DND-41 (cell line): ENCODE measurements at regions not wholly inside any gene's neighbourhood (a gene's known extent, or its start where the extent isn't known, plus 50 kb on each side); places are given as distances from the start of the nearest gene placed in this dataset.
"Not testable (repeated sequence)": the region's sequence is repeated elsewhere in the genome, so short reads cannot be mapped to it uniquely, and the experiment has no call there.

Experiments
- ATAC-seq: fragments of 200-7000 bp; cut with Tn5 transposase; 3 replicates; pipeline ENCODE4 v1.9.1; 2021; ENCODE audit warnings: low read depth; ENCODE audit not compliant: insufficient read depth
- DNase-seq: peaks from one replicate; pipeline ENCODE4 v3.0.0-alpha.2; 2020
- H2AFZ ChIP-seq: 2 replicates; pipeline ENCODE4 v1.6.0; 2012; ENCODE audit warnings: low read depth, low read length
- H3K27ac ChIP-seq: 2 replicates; pipeline ENCODE4 v1.5.1; 2012; ENCODE audit warnings: low read length, inconsistent platforms
- H3K27me3 ChIP-seq: fragments of 200-600 bp; sonication (generic); 2 replicates; pipeline ENCODE4 v1.6.0; 2012; ENCODE audit warnings: low read length, mild to moderate bottlenecking, inconsistent platforms; ENCODE audit not compliant: insufficient read depth, poor library complexity
- H3K36me3 ChIP-seq: 2 replicates; pipeline ENCODE4 v1.5.1; 2012; ENCODE audit warnings: low read length, inconsistent platforms; ENCODE audit not compliant: insufficient read depth
- H3K4me1 ChIP-seq: 2 replicates; pipeline ENCODE4 v1.5.1; 2012; ENCODE audit warnings: mild to moderate bottlenecking, low read length; ENCODE audit not compliant: insufficient read depth
- H3K4me2 ChIP-seq: 2 replicates; pipeline ENCODE4 v1.6.0; 2012; ENCODE audit warnings: mild to moderate bottlenecking, moderate library complexity, low read length, inconsistent platforms; ENCODE audit not compliant: insufficient read depth
- H3K4me3 ChIP-seq, 2 experiments: fragments of 200-600 bp in 1 of 2; shearing (Covaris generic) in 1 of 2; 2 replicates each; pipeline ENCODE4 v1.5.1; 2012 to 2016; ENCODE audit warnings: inconsistent platforms in 2 of 2, low read length in 2 of 2, mild to moderate bottlenecking in 2 of 2, low read depth in 1 of 2, moderate library complexity in 1 of 2
- H3K79me2 ChIP-seq: 2 replicates; pipeline ENCODE4 v1.6.0; 2012; ENCODE audit warnings: low read length, inconsistent platforms; ENCODE audit not compliant: insufficient read depth
- H3K9ac ChIP-seq: 2 replicates; pipeline ENCODE4 v1.6.0; 2012; ENCODE audit warnings: low read depth, mild to moderate bottlenecking, inconsistent platforms, low read length, moderate library complexity
- H3K9me3 ChIP-seq: 2 replicates; pipeline ENCODE4 v1.5.1; 2012; ENCODE audit warnings: low read length, moderate library complexity, mild to moderate bottlenecking, inconsistent platforms; ENCODE audit not compliant: insufficient read depth, severe bottlenecking
- H4K20me1 ChIP-seq: 2 replicates; pipeline ENCODE4 v1.6.0; 2012; ENCODE audit warnings: low read length; ENCODE audit not compliant: insufficient read depth
- CTCF ChIP-seq: IDR thresholded peaks from 2 replicates; pipeline ENCODE4 v1.5.1; 2012; ENCODE audit warnings: borderline replicate concordance, low read length, moderate library complexity, mild to moderate bottlenecking; ENCODE audit not compliant: poor library complexity, severe bottlenecking; ENCODE audit errors: extremely low read depth
- EZH2 ChIP-seq: IDR thresholded peaks from 3 replicates; pipeline ENCODE4 v1.6.1; 2012; ENCODE audit warnings: borderline replicate concordance, low read depth, mild to moderate bottlenecking, moderate library complexity, low read length, inconsistent platforms; ENCODE audit not compliant: severe bottlenecking

DNA sequence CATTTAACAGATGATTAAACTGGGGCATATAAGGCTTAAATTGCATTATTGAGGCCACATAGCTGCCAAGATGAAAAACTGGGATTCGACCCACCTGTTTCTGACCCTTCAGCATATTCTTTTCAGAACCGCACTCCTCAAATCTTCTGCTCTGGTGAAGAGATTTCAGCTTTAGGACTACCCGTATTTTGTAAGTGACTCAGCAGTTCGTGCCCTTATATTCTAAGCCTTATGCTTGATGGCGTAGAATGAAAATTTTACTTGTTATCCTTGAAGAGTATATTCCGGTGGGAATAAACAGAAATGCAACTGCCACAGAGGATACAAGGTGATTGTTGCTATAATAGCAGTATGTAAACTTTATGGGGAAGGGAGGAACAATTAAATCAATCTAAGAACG lies 657.1 kb downstream of the DOK5 start:
- Histone ChIP-seq H3K36me3 (no peaks in the 10 kb centered on the region), H3K9ac (no peak overlapping the region), H3K4me3 (no peak overlapping the region), H3K79me2 (no peaks in the 10 kb centered on the region), H3K4me1 (no peaks in the 10 kb centered on the region), H3K9me3 (no peaks in the 10 kb centered on the region), H2AFZ (no peak overlapping the region), H3K27me3 (no peaks in the 10 kb centered on the region), H3K4me2 (no peak overlapping the region), H3K27ac (no peak overlapping the region), H4K20me1 (no peaks in the 10 kb centered on the region)
- TF ChIP-seq EZH2: no peak
- no peak for TF ChIP-seq CTCF
- DNase-seq: no peak
- ATAC-seq: no peak

- not testable (repeated sequence) for H3K27ac ChIP-seq, H3K27me3 ChIP-seq
These were observed 642.2 kb downstream of the DOK5 start for GRCh38 chr20:55117577-55117976.

GRCh38 chr20:55116598-55116997 lies 641.2 kb downstream of the DOK5 start:
- Histone ChIP-seq H3K4me3 (no peak overlapping the region), H3K79me2 (no peaks in the 10 kb centered on the region), H2AFZ (no peak overlapping the region), H4K20me1 (no peaks in the 10 kb centered on the region), H3K9ac (no peak overlapping the region), H3K9me3 (no peaks in the 10 kb centered on the region), H3K4me2 (no peak overlapping the region), H3K36me3 (no peaks in the 10 kb centered on the region), H3K4me1 (no peaks in the 10 kb centered on the region), H3K27ac (no peak overlapping the region), H3K27me3 (peaks cover 3% of the 10 kb centered on the region)
- DNase-seq (no peak), ATAC-seq (no peak)
- TF ChIP-seq EZH2 (no peak), CTCF (no peak)

More at GRCh38 chr20:55117577-55117976, 642.2 kb downstream of the DOK5 start:
- not testable (repeated sequence) for H3K4me2 ChIP-seq, H3K79me2 ChIP-seq, H3K4me1 ChIP-seq, ATAC-seq, H3K4me3 ChIP-seq, H4K20me1 ChIP-seq, H2AFZ ChIP-seq, H3K9me3 ChIP-seq, DNase-seq, H3K9ac ChIP-seq, H3K36me3 ChIP-seq

- no peaks in the 10 kb centered on the region for H4K20me1 ChIP-seq
- ATAC-seq: no peak
- no peak for DNase-seq
- H3K4me2 ChIP-seq: no peak overlapping the region
- no peaks in the 10 kb centered on the region for H3K36me3 ChIP-seq
- no peak overlapping the region for H2AFZ ChIP-seq
- H3K79me2 ChIP-seq: no peaks in the 10 kb centered on the region
- H3K27me3 ChIP-seq: peaks cover 4% of the 10 kb centered on the region
- H3K9me3 ChIP-seq: no peaks in the 10 kb centered on the region
- no peak overlapping the region for H3K9ac ChIP-seq
- H3K4me3 ChIP-seq: no peak overlapping the region
- no peak overlapping the region for H3K27ac ChIP-seq
- H3K4me1 ChIP-seq: no peaks in the 10 kb centered on the region
- no peak for TF ChIP-seq EZH2
- TF ChIP-seq CTCF: no peak
These were observed 627.8 kb downstream of the DOK5 start for GRCh38 chr20:55103188-55103587.
